Chondrocyte (in vitro differentiated cells): ENCODE measurements at regions not wholly inside any gene's neighbourhood (a gene's known extent, or its start where the extent isn't known, plus 50 kb on each side); places are given as distances from the start of the nearest gene placed in this dataset.

ENCODE experiments used
- DNase-seq: peaks from one replicate; pipeline ENCODE4 v3.0.0; 2021; ENCODE audit warnings: mixed read lengths, low spot score
- H3K27ac Mint-ChIP-seq: one replicate; pipeline ENCODE4 v1.8.0; 2021; ENCODE audit warnings: mild to moderate bottlenecking, moderate library complexity, mixed read lengths; ENCODE audit not compliant: unreplicated experiment
- H3K27me3 Mint-ChIP-seq: 2 replicates; pipeline ENCODE4 v1.8.0; 2021; ENCODE audit warnings: low read depth, mixed read lengths
- H3K36me3 Mint-ChIP-seq: 2 replicates; pipeline ENCODE4 v1.8.0; 2021; ENCODE audit warnings: low read depth, mixed read lengths
- H3K4me1 Mint-ChIP-seq: 2 replicates; pipeline ENCODE4 v1.8.0; 2021; ENCODE audit warnings: low read depth, mild to moderate bottlenecking, mixed read lengths
- H3K4me3 Mint-ChIP-seq: one replicate; pipeline ENCODE4 v1.8.0; 2021; ENCODE audit warnings: mild to moderate bottlenecking, moderate library complexity, mixed read lengths; ENCODE audit not compliant: unreplicated experiment
- H3K9me3 Mint-ChIP-seq: 2 replicates; pipeline ENCODE4 v1.8.0; 2021; ENCODE audit warnings: low read depth, mixed read lengths
- CTCF ChIP-seq: fragments of 200-600 bp; sonication (generic); IDR thresholded peaks from 2 replicates; pipeline ENCODE4 v1.5.0; 2021; ENCODE audit warnings: antibody characterized with exemption, mild to moderate bottlenecking, moderate library complexity

DNA sequence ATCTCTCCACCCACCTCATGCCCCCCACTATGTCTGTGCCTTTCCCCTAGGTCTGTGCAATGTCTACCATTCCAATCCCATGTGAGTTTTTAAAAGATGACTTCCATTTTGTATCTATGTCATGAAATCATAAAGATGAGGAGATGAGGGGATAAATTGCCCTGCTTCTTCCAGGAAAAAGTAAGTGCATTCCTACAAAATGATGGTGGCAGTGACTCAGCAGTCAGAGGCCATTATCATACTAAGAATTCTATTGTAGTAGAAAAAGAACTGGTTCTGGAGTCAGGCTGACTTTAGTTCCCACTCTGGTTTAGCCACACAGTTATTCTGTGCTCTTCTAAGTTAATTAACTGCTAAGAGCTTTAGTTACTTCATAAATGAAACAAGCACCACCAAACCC, 89.6 kb upstream of the API5 start:
- Mint-ChIP-seq H3K4me1 (no peaks in the 10 kb centered on the region), H3K9me3 (no peaks in the 10 kb centered on the region), H3K36me3 (no peaks in the 10 kb centered on the region), H3K27ac (no peak overlapping the region), H3K4me3 (no peak overlapping the region), H3K27me3 (no peaks in the 10 kb centered on the region)
- no peak for DNase-seq
- TF ChIP-seq CTCF: no peak

DNA sequence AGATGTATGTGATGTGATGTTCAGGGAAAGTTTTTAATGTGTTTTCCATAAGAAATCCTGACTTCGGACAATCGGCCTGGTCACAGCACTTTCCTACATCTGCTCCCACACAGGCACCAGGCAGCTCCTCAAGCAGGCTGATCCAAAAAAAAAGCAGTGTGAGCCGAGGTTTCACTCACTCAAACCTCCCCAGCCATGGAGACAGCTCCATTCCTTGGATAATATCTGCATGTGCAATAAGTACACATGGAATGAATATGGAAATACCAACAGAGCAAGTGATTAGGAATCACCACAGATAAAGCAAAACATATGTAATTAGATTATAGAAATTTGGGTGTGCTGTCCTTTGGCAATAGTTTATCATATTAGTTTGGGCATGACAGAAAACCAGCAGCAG, 88.8 kb upstream of the API5 start:
- Mint-ChIP-seq H3K4me3 (no peak overlapping the region), H3K4me1 (no peaks in the 10 kb centered on the region), H3K36me3 (no peaks in the 10 kb centered on the region), H3K27me3 (no peaks in the 10 kb centered on the region), H3K9me3 (no peaks in the 10 kb centered on the region), H3K27ac (no peak overlapping the region)
- no peak for TF ChIP-seq CTCF
- no peak for DNase-seq

DNA sequence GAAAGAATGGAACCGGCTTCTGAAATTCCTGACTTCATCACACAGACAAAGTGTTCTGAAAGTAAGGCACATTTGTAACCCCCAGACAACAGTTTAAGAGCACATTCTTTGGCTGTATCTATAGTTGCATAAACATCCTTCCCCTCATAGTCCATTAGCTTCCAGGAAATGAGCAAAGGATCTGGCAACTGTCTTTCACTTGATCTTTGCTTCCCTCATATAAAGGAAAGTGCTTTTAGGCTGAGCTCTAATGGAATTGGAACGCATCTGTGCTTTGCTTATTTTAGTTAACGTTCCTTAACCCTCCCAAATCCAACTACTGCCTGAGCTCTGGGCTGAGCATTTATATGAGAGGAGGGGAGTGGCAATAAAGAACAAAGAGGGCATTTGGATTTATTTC, 76.9 kb upstream of the API5 start:
- H3K27me3 Mint-ChIP-seq: no peaks in the 10 kb centered on the region
- no peak for TF ChIP-seq CTCF
- H3K36me3 Mint-ChIP-seq: no peaks in the 10 kb centered on the region
- H3K4me3 Mint-ChIP-seq: no peak overlapping the region
- no peaks in the 10 kb centered on the region for H3K4me1 Mint-ChIP-seq
- H3K9me3 Mint-ChIP-seq: peaks cover 11% of the 10 kb centered on the region
- H3K27ac Mint-ChIP-seq: no peak overlapping the region
- no peak for DNase-seq

GRCh38 chr11:43238341-43238740, 73.5 kb upstream of the API5 start:
- Mint-ChIP-seq H3K36me3 (no peaks in the 10 kb centered on the region), H3K4me3 (no peak overlapping the region), H3K4me1 (no peaks in the 10 kb centered on the region), H3K27me3 (no peaks in the 10 kb centered on the region), H3K9me3 (peaks cover 11% of the 10 kb centered on the region), H3K27ac (no peak overlapping the region)
- DNase-seq: no peak
- no peak for TF ChIP-seq CTCF

- DNase-seq: no peak
- no peaks in the 10 kb centered on the region for H3K27me3 Mint-ChIP-seq
- H3K36me3 Mint-ChIP-seq: no peaks in the 10 kb centered on the region
- no peak for TF ChIP-seq CTCF
- H3K4me1 Mint-ChIP-seq: no peaks in the 10 kb centered on the region
- no peak overlapping the region for H3K4me3 Mint-ChIP-seq
- no peak overlapping the region for H3K27ac Mint-ChIP-seq
- peaks cover 11% of the 10 kb centered on the region for H3K9me3 Mint-ChIP-seq
These were observed 72.0 kb upstream of the API5 start for GRCh38 chr11:43239791-43240190.
